ENCODE measurements at regions not wholly inside any gene's neighbourhood (a gene's known extent, or its start where the extent isn't known, plus 50 kb on each side); places are given as distances from the start of the nearest gene placed in this dataset.

DNA sequence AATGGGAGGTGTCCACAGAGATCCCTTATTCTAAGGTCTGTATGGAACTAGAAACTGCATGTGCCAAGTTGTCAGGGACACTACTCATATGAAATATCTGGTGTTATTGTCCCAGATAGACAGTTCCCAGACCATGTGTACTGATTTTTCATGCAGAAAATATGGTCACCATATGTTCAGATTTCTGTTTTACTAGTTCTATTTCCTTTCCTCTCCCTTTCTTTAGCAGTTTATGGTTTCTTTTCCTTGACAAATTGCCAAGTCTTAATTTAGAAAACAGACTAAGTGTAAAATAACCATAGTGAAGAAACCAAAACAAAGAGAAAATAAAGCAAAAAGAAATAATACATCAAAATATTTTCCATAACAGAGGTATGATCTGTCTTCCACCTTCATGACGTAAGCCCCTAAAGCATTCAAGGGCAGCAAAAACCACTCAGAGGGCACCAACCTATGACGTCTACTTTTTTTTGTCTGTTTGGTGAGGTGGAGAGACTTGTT lies 248.5 kb downstream of the KCTD12 start:
- WGBS, 2 donors: 69 to 76% methylated on average over 2 of the region's 2 CpGs
- H3K9me3 ChIP-seq (ENCODE audit: control insufficient read depth in 4 of 4, insufficient read depth in 3 of 4, low read length in 3 of 4): no peaks in the 10 kb centered on the region
- H3K4me3 ChIP-seq: no peak overlapping the region
- DNase-seq: peak in 2 of 3 donors; percentile 65 to 70
- no peaks in the 10 kb centered on the region for H3K27me3 ChIP-seq (ENCODE audit: control insufficient read depth in 3 of 3, insufficient read depth in 3 of 3, low read length in 2 of 3)
- H3K4me1 ChIP-seq (ENCODE audit: control insufficient read depth in 5 of 5, insufficient read depth in 5 of 5, low read length in 5 of 5): peaks cover 0 to 28% (median under 1%) of the 10 kb centered on the region in 5 donors
- ATAC-seq (ENCODE audit: insufficient read depth, low FRiP score): no peak
- TF ChIP-seq, protein P1, sequence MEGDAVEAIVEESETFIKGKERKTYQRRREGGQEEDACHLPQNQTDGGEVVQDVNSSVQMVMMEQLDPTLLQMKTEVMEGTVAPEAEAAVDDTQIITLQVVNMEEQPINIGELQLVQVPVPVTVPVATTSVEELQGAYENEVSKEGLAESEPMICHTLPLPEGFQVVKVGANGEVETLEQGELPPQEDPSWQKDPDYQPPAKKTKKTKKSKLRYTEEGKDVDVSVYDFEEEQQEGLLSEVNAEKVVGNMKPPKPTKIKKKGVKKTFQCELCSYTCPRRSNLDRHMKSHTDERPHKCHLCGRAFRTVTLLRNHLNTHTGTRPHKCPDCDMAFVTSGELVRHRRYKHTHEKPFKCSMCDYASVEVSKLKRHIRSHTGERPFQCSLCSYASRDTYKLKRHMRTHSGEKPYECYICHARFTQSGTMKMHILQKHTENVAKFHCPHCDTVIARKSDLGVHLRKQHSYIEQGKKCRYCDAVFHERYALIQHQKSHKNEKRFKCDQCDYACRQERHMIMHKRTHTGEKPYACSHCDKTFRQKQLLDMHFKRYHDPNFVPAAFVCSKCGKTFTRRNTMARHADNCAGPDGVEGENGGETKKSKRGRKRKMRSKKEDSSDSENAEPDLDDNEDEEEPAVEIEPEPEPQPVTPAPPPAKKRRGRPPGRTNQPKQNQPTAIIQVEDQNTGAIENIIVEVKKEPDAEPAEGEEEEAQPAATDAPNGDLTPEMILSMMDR (IDR thresholded peaks at IDR 0.05; ENCODE audit: control extremely low read depth, extremely low read depth): no peak
- H3K36me3 ChIP-seq (ENCODE audit: control insufficient read depth in 4 of 4, insufficient read depth in 4 of 4, low read length in 4 of 4): no peaks in the 10 kb centered on the region
- no peak overlapping the region for H3K27ac ChIP-seq (ENCODE audit: low read depth in 1 of 2, low read length in 1 of 2)
- H3K9ac ChIP-seq (ENCODE audit: insufficient read depth in 1 of 2, low read length in 2 of 2): no peak overlapping the region

DNA sequence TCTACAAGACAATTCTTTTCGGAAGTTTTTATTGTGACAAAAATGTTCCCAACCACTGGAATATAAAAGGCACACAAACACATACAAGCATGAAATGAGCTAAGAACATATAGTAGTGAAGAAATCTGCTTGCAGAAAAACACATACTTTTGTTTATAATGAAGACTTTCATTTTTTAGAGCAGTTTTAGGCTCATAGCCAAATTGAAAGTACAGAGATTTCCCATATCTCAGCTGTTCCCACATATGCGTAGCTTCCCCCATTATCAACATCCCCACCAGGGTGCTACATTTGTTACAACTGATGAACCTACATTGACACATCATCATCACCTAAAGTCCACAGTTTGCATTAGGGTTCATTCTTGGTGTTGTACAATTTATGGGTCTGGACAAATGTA lies 249.4 kb downstream of the KCTD12 start:
- H3K27me3 ChIP-seq (ENCODE audit: control insufficient read depth in 3 of 3, insufficient read depth in 3 of 3, low read length in 2 of 3): no peaks in the 10 kb centered on the region
- no peaks in the 10 kb centered on the region for H3K9me3 ChIP-seq (ENCODE audit: control insufficient read depth in 4 of 4, insufficient read depth in 3 of 4, low read length in 3 of 4)
- H3K27ac ChIP-seq (ENCODE audit: low read depth in 1 of 2, low read length in 1 of 2): no peak overlapping the region
- H3K4me1 ChIP-seq (ENCODE audit: control insufficient read depth in 5 of 5, insufficient read depth in 5 of 5, low read length in 5 of 5): peaks cover 0 to 28% (median 2%) of the 10 kb centered on the region in 5 donors
- H3K4me3 ChIP-seq: no peak overlapping the region
- ATAC-seq (ENCODE audit: insufficient read depth, low FRiP score): no peak
- peak in 2 of 3 donors; percentile 64 to 67 for DNase-seq
- TF ChIP-seq, protein P1 (IDR thresholded peaks at IDR 0.05; ENCODE audit: control extremely low read depth, extremely low read depth): no peak
- no peaks in the 10 kb centered on the region for H3K36me3 ChIP-seq (ENCODE audit: control insufficient read depth in 4 of 4, insufficient read depth in 4 of 4, low read length in 4 of 4)
- 85 to 90% methylated on average over 2 of the region's 2 CpGs for WGBS, 2 donors
- no peak overlapping the region for H3K9ac ChIP-seq (ENCODE audit: insufficient read depth in 1 of 2, low read length in 2 of 2)

GRCh38 chr13:76635232-76636230 lies 250.7 kb downstream of the KCTD12 start:
- no peaks in the 10 kb centered on the region for H3K36me3 ChIP-seq (ENCODE audit: control insufficient read depth in 4 of 4, insufficient read depth in 4 of 4, low read length in 4 of 4)
- H3K27me3 ChIP-seq (ENCODE audit: control insufficient read depth in 3 of 3, insufficient read depth in 3 of 3, low read length in 2 of 3): no peaks in the 10 kb centered on the region
- no peak overlapping the region for H3K4me3 ChIP-seq
- H3K9ac ChIP-seq (ENCODE audit: insufficient read depth in 1 of 2, low read length in 2 of 2): no peak overlapping the region
- no peaks in the 10 kb centered on the region for H3K9me3 ChIP-seq (ENCODE audit: control insufficient read depth in 4 of 4, insufficient read depth in 3 of 4, low read length in 3 of 4)
- TF ChIP-seq, protein P1 (IDR thresholded peaks at IDR 0.05; ENCODE audit: control extremely low read depth, extremely low read depth): no peak
- ATAC-seq (ENCODE audit: insufficient read depth, low FRiP score) (no peak), DNase-seq (peak in 1 of 3 donors; percentile 37)
- H3K4me1 ChIP-seq (ENCODE audit: control insufficient read depth in 5 of 5, insufficient read depth in 5 of 5, low read length in 5 of 5): peaks cover 0 to 28% (median 2%) of the 10 kb centered on the region in 5 donors
- 88 to 89% methylated on average over 7 of the region's 7 CpGs for WGBS, 2 donors
- no peak overlapping the region for H3K27ac ChIP-seq (ENCODE audit: low read depth in 1 of 2, low read length in 1 of 2)

Data from lung (tissue), 11 donors.